ENCODE measurements at regions not wholly inside any gene's neighbourhood (a gene's known extent, or its start where the extent isn't known, plus 50 kb on each side); places are given as distances from the start of the nearest gene placed in this dataset.

DNA sequence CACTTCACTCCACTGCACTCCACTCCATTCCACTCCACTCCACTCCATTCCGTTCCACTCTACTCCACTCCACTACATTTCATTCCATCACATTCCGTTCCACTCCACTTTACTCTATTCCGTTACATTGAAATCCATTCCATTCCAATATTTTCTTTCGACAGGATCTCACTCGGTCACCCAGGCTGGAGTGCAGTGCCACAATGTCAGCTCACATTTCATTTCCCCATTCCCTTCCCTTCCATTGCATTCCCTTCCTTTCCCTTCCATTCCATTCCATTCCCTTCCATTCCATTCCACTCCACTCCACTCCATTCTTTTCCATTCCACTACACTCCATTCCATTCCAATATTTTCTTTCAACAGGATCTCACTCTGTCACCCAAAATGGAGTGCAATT is 1407.6 kb upstream of the USP9Y start:
- no peak for DNase-seq

DNA sequence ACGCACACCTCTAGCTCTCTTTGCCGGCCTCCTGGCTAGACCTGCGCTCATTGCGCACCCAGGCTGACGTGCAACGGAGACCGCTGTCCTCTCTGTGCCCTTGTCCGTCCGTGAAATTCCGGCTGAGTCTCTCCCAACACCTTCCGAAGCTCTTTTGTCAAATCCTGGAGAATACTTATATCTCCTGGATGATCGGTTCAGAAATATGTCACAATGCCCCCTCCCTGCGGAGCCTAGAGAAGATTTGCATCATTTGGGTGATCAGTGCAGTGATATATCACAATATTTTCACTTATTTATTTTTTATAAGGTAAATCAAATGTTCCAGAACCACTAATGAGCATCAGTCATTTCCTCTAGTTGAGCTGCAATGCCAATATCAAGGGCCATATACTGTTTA is 1366.9 kb upstream of the USP9Y start:
- DNase-seq: peak; percentile 0
